Naive thymus-derived CD8-positive, alpha-beta T cell (primary cell): ENCODE measurements at regions not wholly inside any gene's neighbourhood (a gene's known extent, or its start where the extent isn't known, plus 50 kb on each side); places are given as distances from the start of the nearest gene placed in this dataset.
"Not testable (repeated sequence)": the region's sequence is repeated elsewhere in the genome, so short reads cannot be mapped to it uniquely, and the experiment has no call there.

Source experiments
- ATAC-seq, 2 donors: fragments of 150-1000 bp; cut with Tn5 transposase in 1 of 2; sonication (Bioruptor Pico), chemical (Tn5 transposase) in 1 of 2; 1 replicate in 1 of 2; 2 replicates in 1 of 2; pipeline ENCODE4 v1.10.0; 2021; ENCODE audit warnings: mild to moderate bottlenecking in 2 of 2, moderate library complexity in 2 of 2
- POLR2A ChIA-PET: fragments of 350-600 bp; sonication (Branson Sonifier 250); formaldehyde crosslinking; loops from one replicate; lab custom pipeline; 2021; ENCODE audit warnings: antibody characterized with exemption; lab: Charles Lee
- DNase-seq, 10 donors: peaks; one replicate each; pipeline versions ENCODE4 v3.0.0 to v3.0.0-alpha.2; 2020 to 2022
- H3K27ac Mint-ChIP-seq, 10 donors: one replicate each; pipeline ENCODE4 v1.8.0; 2020 to 2022; ENCODE audit warnings: mild to moderate bottlenecking in 10 of 10, mixed read lengths in 10 of 10, moderate library complexity in 4 of 10, inconsistent platforms in 1 of 10
- H3K27me3 Mint-ChIP-seq, 5 donors: one replicate each; pipeline ENCODE4 v1.8.0; 2021 to 2022; ENCODE audit warnings: mixed read lengths in 5 of 5
- H3K36me3 Mint-ChIP-seq, 3 donors: one replicate each; pipeline ENCODE4 v1.8.0; 2020 to 2022; ENCODE audit warnings: mixed read lengths in 3 of 3, mild to moderate bottlenecking in 2 of 3, inconsistent platforms in 1 of 3
- H3K4me1 Mint-ChIP-seq, 4 donors: one replicate each; pipeline ENCODE4 v1.8.0; 2021 to 2022; ENCODE audit warnings: mixed read lengths in 4 of 4
- H3K4me3 Mint-ChIP-seq, 10 donors: one replicate each; pipeline ENCODE4 v1.8.0; 2020 to 2022; ENCODE audit warnings: mild to moderate bottlenecking in 10 of 10, mixed read lengths in 10 of 10, moderate library complexity in 6 of 10, inconsistent platforms in 1 of 10
- H3K9me3 Mint-ChIP-seq, 9 donors: one replicate each; pipeline ENCODE4 v1.8.0; 2020 to 2022; ENCODE audit warnings: mixed read lengths in 9 of 9, mild to moderate bottlenecking in 3 of 9, inconsistent platforms in 1 of 9, moderate library complexity in 1 of 9

GRCh38 chr13:94795292-94795691, 82.9 kb upstream of the SOX21 start:
- H3K4me1 Mint-ChIP-seq, result no peaks in the 10 kb centered on the region
- DNase-seq (no peak), ATAC-seq (no peak)
- POLR2A ChIA-PET, result no interaction called here
- peaks cover 0 to 6% (median 2%) of the 10 kb centered on the region in 5 donors for H3K27me3 Mint-ChIP-seq
- no peaks in the 10 kb centered on the region for H3K36me3 Mint-ChIP-seq
- no peaks in the 10 kb centered on the region for H3K9me3 Mint-ChIP-seq
- H3K27ac Mint-ChIP-seq, result no peak overlapping the region
- no peak overlapping the region for H3K4me3 Mint-ChIP-seq

- peaks cover 0 to 22% (median 5%) of the 10 kb centered on the region in 5 donors for H3K27me3 Mint-ChIP-seq
- ATAC-seq, H3K36me3 Mint-ChIP-seq, POLR2A ChIA-PET, H3K27ac Mint-ChIP-seq, H3K4me1 Mint-ChIP-seq, DNase-seq, H3K4me3 Mint-ChIP-seq: not testable (repeated sequence)
- peaks cover 0 to 14% (median 8%) of the 10 kb centered on the region in 9 donors for H3K9me3 Mint-ChIP-seq
Observed at GRCh38 chr13:94786246-94786645, 73.9 kb upstream of the SOX21 start.

GRCh38 chr13:94784066-94784465, 71.7 kb upstream of the SOX21 start:
- Mint-ChIP-seq H3K4me1 (no peaks in the 10 kb centered on the region), H3K4me3 (no peak overlapping the region), H3K27ac (no peak overlapping the region), H3K36me3 (peaks cover 0 to 13% (median 0%) of the 10 kb centered on the region in 3 donors), H3K9me3 (peaks cover 0 to 16% (median 10%) of the 10 kb centered on the region in 9 donors), H3K27me3 (peaks cover 0 to 13% (median 4%) of the 10 kb centered on the region in 5 donors)
- ATAC-seq (no peak), DNase-seq (no peak)
- POLR2A ChIA-PET, result no interaction called here

GRCh38 chr13:94783489-94783888, 71.1 kb upstream of the SOX21 start:
- Mint-ChIP-seq H3K27ac (no peak overlapping the region), H3K4me1 (no peaks in the 10 kb centered on the region), H3K36me3 (peaks cover 0 to 13% (median 0%) of the 10 kb centered on the region in 3 donors), H3K27me3 (peaks cover 0 to 11% (median 4%) of the 10 kb centered on the region in 5 donors), H3K4me3 (no peak overlapping the region), H3K9me3 (peaks cover 0 to 16% (median 10%) of the 10 kb centered on the region in 9 donors)
- POLR2A ChIA-PET, result no interaction called here
- DNase-seq, result no peak
- ATAC-seq, result no peak

GRCh38 chr13:94780421-94780820, 68.1 kb upstream of the SOX21 start:
- no peak overlapping the region for H3K27ac Mint-ChIP-seq
- peaks cover 0 to 6% (median 4%) of the 10 kb centered on the region in 5 donors for H3K27me3 Mint-ChIP-seq
- H3K36me3 Mint-ChIP-seq, result peaks cover 0 to 13% (median 0%) of the 10 kb centered on the region in 3 donors
- H3K4me3 Mint-ChIP-seq, result no peak overlapping the region
- H3K4me1 Mint-ChIP-seq, result no peaks in the 10 kb centered on the region
- ATAC-seq (no peak), DNase-seq (no peak)
- POLR2A ChIA-PET, result no interaction called here
- peaks cover 0 to 16% (median 10%) of the 10 kb centered on the region in 9 donors for H3K9me3 Mint-ChIP-seq

- ATAC-seq, result no peak
- H3K4me3 Mint-ChIP-seq, result no peak overlapping the region
- no peak for DNase-seq
- peaks cover 0 to 16% (median 10%) of the 10 kb centered on the region in 9 donors for H3K9me3 Mint-ChIP-seq
- H3K27me3 Mint-ChIP-seq, result peaks cover 0 to 7% (median 6%) of the 10 kb centered on the region in 5 donors
- no peak overlapping the region for H3K27ac Mint-ChIP-seq
- POLR2A ChIA-PET, result no interaction called here
- H3K36me3 Mint-ChIP-seq, result peaks cover 0 to 13% (median 0%) of the 10 kb centered on the region in 3 donors
- no peaks in the 10 kb centered on the region for H3K4me1 Mint-ChIP-seq
Observed at GRCh38 chr13:94778986-94779385, 66.6 kb upstream of the SOX21 start.

- Mint-ChIP-seq H3K36me3 (peaks cover 0 to 13% (median 0%) of the 10 kb centered on the region in 3 donors), H3K27me3 (peaks cover 0 to 9% (median 6%) of the 10 kb centered on the region in 5 donors), H3K4me1 (no peaks in the 10 kb centered on the region), H3K9me3 (peaks cover 0 to 16% (median 10%) of the 10 kb centered on the region in 9 donors), H3K27ac (no peak overlapping the region), H3K4me3 (no peak overlapping the region)
- POLR2A ChIA-PET, result no interaction called here
- DNase-seq, result no peak
- no peak for ATAC-seq
Observed at GRCh38 chr13:94778585-94778984, 66.2 kb upstream of the SOX21 start.

GRCh38 chr13:94776956-94777355, 64.6 kb upstream of the SOX21 start:
- Mint-ChIP-seq H3K4me1 (no peaks in the 10 kb centered on the region), H3K4me3 (no peak overlapping the region), H3K36me3 (peaks cover 0 to 6% (median 0%) of the 10 kb centered on the region in 3 donors), H3K27me3 (peaks cover 0 to 6% (median 1%) of the 10 kb centered on the region in 5 donors), H3K9me3 (peaks cover 0 to 6% (median under 1%) of the 10 kb centered on the region in 9 donors), H3K27ac (no peak overlapping the region)
- no peak for DNase-seq
- POLR2A ChIA-PET, result no interaction called here
- no peak for ATAC-seq

GRCh38 chr13:94776300-94776699, 64.0 kb upstream of the SOX21 start:
- H3K4me1 Mint-ChIP-seq, result no peaks in the 10 kb centered on the region
- peaks cover 0 to 6% (median 0%) of the 10 kb centered on the region in 9 donors for H3K9me3 Mint-ChIP-seq
- DNase-seq, result no peak
- POLR2A ChIA-PET, result no interaction called here
- H3K4me3 Mint-ChIP-seq, result no peak overlapping the region
- no peak overlapping the region for H3K27ac Mint-ChIP-seq
- peaks cover 0 to 6% (median 0%) of the 10 kb centered on the region in 3 donors for H3K36me3 Mint-ChIP-seq
- no peak for ATAC-seq
- H3K27me3 Mint-ChIP-seq, result peaks cover 0 to 6% (median 2%) of the 10 kb centered on the region in 5 donors

- no peaks in the 10 kb centered on the region for H3K4me1 Mint-ChIP-seq
- H3K9me3 Mint-ChIP-seq, result peaks cover 0 to 9% (median 0%) of the 10 kb centered on the region in 9 donors
- POLR2A ChIA-PET, result no interaction called here
- peaks cover 0 to 12% (median 0%) of the 10 kb centered on the region in 3 donors for H3K36me3 Mint-ChIP-seq
- no peak for DNase-seq
- H3K27ac Mint-ChIP-seq, result no peak overlapping the region
- ATAC-seq, result no peak
- H3K27me3 Mint-ChIP-seq, result peaks cover 22 to 63% (median 35%) of the 10 kb centered on the region in 5 donors
- H3K4me3 Mint-ChIP-seq, result no peak overlapping the region
Observed at GRCh38 chr13:94765814-94766213, 53.5 kb upstream of the SOX21 start.

GRCh38 chr13:94764576-94765321, 52.4 kb upstream of the SOX21 start:
- ATAC-seq (no peak), DNase-seq (peak in 2 of 10 donors; percentile 4 to 10)
- Mint-ChIP-seq H3K27me3 (peaks cover 23 to 70% (median 38%) of the 10 kb centered on the region in 5 donors), H3K27ac (no peak overlapping the region), H3K4me1 (no peaks in the 10 kb centered on the region), H3K36me3 (peaks cover 0 to 12% (median 0%) of the 10 kb centered on the region in 3 donors), H3K4me3 (no peak overlapping the region), H3K9me3 (peaks cover 0 to 9% (median 0%) of the 10 kb centered on the region in 9 donors)
- POLR2A ChIA-PET, result no interaction called here
